ENCODE measurements at regions not wholly inside any gene's neighbourhood (a gene's known extent, or its start where the extent isn't known, plus 50 kb on each side); places are given as distances from the start of the nearest gene placed in this dataset.
A peak's percentile ranks its signal among the peaks of the same experiment; 100 is the strongest.
"Not testable (repeated sequence)": the region's sequence is repeated elsewhere in the genome, so short reads cannot be mapped to it uniquely, and the experiment has no call there.

DNA sequence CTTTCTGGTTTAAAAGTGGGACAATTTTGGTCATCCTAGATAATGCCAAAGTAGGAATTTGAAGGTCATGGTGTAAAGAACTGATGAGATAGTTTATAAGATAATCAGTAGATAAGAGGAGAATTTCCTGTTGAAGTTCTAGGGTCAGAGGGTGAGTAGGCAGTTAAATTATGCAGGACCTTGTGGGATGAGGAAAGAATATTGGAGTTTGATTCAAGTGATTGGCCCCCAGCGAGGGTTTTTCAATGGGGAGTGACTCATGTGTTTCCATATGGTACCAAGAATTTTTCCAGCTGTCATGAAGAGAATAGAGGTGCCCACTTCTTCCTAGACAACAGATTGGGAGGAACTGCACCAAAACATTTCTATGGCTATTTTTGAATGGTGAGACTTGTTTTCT, 940.2 kb upstream of the ZEB2 start:
- DNase-seq (ENCODE audit: low read depth, low spot score) = no peak

DNA sequence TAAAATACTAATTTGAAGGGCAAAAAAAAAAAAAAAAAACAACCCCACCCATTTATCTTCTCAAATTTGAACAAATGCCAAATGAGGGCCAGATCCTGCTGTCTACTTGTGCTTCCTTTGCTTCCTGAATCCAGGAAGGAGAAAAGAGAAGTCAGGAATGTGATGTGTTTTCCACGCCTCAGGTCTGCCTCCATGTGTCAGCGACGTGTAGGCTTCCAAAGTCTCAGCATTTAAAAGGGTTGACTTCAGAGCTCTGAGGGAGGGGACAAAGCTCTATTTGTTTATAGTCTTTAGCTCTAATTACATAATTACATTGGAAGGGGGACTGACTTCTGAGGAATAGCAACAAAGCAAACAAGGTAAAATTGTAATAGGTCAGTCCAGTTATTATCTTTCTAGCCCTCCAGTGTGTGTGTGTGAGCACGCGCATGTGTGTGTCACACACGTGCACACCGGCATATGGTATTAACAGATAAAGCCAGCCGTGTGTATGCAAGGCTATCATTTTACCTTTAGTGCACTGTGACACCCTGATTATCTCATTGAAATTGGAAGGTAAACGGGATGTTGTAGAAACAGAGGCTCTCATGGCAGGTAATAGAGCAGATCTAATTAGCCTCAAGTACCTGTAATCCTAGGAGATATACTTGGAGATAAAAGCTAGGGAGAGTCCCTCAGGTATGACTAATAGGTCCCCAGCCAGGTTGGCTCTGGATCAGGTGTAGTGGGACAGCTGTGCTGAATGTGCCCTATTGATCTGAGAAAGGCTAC, 911.4 kb upstream of the ZEB2 start:
- DNase-seq (ENCODE audit: low read depth, low spot score) = no peak

DNA sequence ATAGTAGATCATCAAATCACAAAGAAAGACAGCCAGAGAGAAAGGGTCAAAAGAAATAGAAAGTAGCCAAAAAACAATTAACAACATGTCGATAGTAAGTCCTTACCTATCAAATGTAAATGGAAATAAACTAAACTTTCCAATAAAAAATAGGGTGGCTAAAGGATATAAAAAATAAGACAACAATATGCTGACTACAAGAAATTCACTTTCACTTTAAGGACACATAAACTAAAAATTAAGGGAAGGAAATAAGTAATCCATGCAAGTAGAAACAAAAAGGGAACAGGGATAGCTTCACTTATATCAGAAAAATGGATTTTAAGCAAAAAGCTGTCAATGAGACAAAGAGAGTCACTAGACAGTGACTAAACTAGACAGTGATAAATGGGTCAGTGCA, 903.9 kb upstream of the ZEB2 start:
- DNase-seq (ENCODE audit: low read depth, low spot score) = no peak

DNA sequence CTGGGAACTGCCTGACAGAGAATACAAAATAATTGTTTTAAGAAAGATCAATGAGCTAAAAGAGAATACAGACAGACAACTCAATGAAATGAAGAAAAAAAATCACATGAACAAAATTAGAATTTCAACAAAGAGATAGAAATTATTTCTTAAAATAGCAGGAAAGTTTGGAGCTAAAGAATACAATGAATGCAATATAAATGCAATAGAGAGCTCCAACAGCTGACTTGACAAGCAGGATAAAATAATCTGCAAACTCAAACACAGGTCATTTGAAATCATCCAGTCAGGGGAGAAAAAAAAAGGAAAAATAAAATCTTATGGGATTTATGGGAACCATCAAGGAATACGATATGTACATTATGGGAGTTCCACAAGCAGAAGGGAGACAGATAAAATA, 902.7 kb upstream of the ZEB2 start:
- no peak for DNase-seq (ENCODE audit: low read depth, low spot score)

DNA sequence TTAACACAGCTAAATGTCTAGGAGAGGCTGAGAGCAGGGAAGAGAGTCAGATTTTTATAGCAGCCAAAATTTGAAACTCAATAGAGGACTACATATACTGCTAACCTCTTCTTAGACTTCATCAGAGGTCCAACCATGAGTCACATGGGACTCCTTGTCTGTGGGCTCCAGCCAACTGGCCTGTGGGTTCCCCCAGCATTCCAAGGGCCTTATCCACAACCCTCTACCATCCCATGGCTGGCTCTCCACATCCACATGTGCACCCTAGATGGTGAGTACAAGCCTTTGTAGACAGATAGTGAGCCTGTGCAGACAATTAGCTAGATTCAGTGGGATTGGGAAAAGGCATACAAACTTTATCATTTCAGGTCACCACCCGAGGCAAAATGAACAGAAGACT, 901.9 kb upstream of the ZEB2 start:
- no peak for DNase-seq (ENCODE audit: low read depth, low spot score)

DNA sequence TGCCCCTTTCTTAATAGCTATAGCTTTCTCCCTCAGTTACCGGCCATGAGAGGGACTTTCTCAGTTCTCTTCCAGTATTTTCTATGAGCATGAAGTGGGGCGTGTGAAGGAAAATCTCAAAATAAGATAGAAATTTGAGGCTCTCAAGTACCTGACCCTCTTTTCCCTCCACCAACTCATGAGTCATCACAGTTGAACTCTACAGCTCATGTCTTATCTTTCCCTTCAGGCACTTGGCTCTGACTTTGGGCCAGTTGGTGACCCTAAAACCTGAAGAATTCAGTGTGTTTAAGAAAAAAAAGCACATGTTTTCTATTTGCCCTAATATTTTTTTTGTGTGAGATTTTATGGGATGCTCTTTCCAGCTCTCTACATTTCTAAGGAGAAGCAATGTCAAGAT, 896.7 kb upstream of the ZEB2 start:
- DNase-seq (ENCODE audit: low read depth, low spot score) = no peak

DNA sequence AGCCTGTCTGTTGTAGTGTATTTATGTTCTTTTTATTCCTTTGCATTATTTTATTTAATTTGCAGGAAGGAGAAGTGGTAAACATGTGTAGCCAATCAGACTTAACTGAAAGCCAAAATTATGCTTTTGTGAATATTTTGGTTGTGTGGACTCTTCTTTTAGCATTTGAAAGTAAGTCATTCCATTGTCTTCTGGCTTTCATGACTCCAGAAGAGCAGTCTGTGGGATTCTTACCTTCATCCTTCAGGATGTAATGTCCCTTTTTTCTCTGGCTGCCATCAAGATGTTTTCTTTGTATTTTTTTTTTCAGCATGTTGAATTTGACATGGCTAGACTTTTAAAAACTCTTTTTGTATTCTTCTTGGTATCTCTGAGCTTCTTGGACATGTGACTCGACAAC, 895.2 kb upstream of the ZEB2 start:
- no peak for DNase-seq (ENCODE audit: low read depth, low spot score)

DNA sequence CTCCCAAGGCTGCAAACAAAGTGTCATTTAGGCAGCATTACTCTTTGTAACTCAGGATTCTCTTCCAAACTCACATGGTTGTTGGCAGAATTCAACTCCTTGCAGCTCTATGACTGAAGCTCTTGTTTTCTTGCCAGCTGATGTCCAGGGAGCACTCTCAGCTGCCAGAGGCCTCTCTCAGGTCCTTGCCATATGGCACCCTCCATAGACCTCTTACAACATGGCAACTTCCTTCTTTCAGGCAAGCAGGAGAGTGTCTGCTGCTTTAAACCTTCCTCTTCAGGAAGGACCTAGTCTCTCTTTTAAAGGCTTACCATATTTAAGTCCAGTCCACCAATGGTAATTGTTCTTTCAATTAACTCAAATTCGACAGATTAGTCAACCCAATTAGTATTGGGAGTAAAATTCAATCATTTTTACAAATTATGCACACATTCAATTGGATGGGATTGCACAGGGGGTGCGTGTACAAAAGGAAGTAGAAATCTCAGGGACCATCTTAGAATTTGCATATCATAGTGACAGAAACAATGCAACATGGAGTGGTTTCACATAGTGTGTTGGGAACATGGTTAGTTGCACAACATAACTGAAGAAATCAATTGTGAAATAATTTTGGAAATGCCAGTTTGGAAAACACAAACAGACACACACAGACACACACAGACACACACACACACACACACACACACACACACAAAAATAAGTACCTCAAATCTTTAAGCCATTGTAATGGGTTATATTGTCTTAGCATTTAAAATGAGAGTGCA, 893.5 kb upstream of the ZEB2 start:
- DNase-seq (ENCODE audit: low read depth, low spot score) = no peak

DNA sequence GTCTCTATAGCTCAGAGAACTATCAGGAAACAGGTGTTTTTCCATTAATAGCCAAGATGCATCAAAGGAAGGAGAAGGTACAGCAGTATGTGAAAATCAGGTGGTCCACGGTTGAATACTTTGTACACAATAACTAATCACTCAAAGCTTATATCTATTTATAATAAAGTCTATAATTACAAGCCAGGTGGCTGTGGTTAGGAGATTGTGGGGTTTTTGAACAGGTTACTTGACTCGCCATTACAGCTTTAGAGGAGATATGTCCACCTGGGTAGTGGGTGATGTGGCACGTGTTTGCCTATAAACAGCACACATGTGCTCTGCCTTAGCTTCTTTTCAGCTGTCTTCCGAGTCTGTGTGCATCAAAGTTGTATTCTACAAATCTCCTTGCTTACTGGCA, 892.2 kb upstream of the ZEB2 start:
- no peak for DNase-seq (ENCODE audit: low read depth, low spot score)

DNA sequence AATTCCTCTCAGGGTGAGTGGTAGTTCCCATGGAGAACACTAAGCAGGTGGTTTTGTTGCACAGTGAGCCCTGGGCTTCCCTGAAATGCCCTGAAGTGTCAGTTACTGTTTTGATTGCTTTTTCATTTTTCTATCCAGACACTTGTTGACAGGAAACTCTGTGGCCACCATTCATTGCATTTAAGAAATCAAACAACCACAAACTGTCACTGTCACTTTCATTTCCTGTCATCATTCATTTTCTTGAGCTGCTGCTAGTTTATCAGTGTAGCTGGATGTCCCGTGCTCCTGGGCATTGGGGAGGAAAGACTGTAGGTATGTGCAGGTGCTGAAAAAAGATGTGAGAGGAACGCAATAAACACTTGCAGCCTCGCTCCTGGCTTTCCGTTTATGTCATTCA, 891.6 kb upstream of the ZEB2 start:
- no peak for DNase-seq (ENCODE audit: low read depth, low spot score)

DNA sequence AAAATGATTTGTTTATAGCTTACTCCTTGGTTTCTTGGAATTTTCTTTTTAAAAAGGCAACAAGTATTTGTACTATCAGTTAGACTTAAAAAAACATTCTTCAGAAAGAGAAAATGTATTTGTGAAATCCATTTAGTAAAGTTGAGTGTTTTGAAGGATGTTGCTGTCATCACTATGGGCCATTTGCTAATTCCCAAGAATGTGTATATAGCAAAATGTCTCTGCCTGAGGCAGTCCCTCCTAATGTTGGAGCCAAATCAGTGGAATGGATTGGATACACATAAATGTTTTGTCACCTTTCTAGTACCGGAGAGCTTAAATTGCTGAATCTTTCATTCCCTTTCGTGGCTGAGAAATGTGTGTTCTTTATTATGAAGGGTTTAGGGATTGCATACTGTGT, 890.2 kb upstream of the ZEB2 start:
- DNase-seq (ENCODE audit: low read depth, low spot score) = no peak

DNA sequence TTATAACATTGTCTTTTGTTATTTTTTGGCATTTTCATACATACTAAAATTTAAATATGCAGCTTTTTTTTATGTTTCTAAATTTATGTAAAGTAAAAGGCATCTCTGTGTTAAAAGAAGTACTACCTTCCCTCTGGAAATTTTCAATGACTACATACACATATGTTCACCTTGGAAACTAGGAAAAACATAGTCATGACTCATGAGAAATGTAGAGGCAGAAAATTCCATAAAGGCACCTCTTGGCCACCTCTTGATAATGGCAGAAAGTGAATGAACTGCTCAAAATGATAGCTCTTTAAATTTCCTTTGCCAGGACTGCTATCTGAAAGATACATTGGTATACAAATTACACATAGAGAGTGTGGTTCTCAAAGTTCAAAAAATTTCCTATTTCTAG, 889.1 kb upstream of the ZEB2 start:
- no peak for DNase-seq (ENCODE audit: low read depth, low spot score)

DNA sequence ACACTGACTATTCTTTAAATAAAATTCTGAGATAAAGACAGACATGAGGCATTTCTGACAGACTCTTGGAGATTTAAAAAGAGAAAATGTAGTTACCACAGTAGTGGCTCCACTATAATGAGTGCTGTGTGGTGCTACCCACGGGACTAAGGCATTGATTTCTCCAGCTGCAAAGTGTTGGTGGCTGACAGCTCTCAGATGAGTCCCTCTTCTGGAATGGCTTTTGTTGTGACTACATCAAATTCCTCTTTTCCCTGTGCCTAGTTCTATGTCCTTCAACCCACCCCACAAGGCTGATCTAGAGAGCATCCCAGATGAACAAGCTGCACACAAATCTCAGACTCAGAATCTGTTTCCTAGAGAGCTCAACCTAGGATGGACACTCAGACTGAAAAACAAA, 884.8 kb upstream of the ZEB2 start:
- no peak for DNase-seq (ENCODE audit: low read depth, low spot score)

DNA sequence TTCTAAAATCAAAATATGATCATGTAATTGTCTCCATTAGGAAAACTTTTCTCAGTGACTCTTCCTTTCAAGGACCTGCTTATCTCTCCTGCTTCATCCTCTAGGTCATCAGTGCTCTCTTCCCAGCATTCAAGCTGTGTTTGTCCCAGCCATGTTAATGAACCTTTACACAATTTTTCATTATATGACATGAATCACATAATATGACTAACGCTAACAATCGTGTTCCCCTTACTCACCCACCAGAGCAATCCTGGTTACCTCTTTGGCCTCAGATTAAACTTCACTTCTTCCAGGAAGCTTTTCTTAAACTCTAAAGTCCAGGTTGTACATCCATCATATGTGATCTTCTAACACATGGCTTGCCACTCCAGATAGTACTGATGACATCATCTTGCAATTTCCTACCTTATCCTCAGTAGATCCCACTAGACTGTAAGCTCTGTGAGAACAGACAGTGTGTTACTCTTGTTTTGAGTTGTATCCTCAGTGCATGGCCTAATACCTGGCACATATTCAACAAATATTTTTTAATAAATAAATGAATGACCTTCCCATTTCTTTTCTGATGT, 882.9 kb upstream of the ZEB2 start:
- DNase-seq (ENCODE audit: low read depth, low spot score) = no peak

DNA sequence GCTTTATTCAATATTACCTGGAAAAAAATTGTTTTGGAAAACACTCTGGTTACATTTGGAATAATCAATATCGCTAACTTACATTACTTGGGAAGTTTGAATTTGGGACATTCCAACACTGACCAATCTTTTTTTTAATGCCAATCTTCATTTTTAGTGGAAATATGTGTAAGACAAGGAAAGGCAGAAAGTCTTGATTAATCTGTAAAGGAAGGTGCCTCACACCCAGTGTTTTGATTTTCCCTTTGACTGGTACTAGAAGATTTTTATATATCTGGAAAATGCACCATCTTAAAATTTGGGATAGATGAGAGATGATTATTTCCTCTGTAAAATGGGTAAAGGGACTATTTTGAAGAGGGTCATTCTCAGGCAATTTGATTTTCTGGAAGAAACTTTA, 879.2 kb upstream of the ZEB2 start:
- no peak for DNase-seq (ENCODE audit: low read depth, low spot score)

DNA sequence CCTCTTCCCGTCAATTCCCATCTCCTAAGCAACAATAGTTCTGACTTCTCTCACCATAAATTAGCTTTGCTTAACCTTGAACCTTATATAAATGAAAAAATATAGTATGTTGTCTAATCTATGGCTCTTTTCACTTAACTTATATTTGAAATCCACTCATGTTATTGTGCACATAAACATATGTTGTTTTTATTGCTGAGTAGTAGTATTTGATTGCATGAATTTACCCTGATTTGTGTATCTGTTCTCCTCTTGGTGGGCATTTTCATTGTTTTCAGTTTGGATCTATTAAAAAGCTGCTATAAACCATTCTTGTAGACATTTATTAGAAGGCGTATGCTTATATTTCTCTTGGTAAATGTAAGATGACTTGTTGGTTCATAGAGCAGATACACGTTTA, 874.3 kb upstream of the ZEB2 start:
- DNase-seq (ENCODE audit: low read depth, low spot score) = no peak

DNA sequence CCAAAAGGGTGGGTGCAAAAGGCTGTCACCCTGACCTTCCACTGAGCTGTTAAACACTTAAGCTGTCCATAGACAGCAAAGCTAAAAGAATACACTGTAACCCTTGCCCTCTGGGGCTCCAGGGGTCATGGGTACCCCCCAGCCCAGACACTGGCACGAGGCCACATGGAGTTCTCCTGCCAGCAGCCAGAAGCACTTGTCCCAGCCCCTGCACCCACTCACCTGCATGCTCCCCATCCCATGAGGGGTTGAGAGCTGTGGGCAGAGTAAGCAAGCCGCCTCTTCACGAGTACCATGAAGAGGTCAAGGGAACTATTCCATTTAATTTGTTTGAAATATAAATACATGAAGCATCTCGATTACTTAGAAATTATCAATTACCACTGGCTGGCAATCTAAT, 867.1 kb upstream of the ZEB2 start:
- DNase-seq (ENCODE audit: low read depth, low spot score) = no peak

DNA sequence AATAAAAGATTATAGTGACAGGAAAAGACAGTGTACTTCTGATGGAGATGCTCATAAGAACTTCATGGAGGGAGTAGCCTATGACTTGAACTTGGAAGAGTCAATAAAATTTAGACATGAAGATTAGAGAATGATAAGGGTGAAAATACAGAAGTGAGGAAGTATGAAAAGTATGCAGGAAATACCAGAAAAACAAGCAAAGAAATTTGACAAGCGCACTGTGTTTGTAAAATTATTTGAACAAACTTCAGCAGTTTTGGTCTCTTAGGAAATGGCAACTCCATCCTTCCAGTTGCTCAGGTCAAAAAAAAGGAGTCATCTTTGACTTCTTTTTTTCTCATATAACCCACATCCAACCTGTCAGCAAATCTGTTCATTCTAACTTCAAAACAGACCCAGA, 864.0 kb upstream of the ZEB2 start:
- DNase-seq (ENCODE audit: low read depth, low spot score) = no peak

DNA sequence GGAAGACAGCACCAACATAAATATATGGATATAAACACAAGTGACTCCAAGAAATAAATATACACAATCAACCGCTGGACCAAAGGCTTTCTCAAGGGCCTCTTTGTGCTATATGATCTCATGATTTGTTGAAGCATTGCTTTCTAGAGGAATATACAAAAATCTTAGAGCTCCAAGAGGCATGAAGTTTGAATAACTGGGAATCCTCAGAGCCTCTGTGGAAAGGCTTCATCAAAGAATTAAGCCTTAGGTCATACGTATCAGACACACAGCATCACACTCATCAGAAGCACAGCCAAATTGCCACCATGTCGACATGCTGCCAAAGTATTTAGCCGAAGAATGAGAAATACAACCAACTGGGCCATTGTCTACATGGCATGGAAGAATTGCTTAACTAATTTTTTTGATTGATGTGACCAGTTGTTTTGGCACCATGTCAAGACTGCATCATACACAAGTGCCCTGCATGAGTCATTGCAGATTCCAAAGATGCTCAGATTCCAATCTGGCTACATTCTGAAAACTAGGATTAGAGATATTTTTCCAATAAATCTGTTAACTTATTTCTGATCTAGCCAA, 860.6 kb upstream of the ZEB2 start:
- DNase-seq (ENCODE audit: low read depth, low spot score) = peak; percentile 26

DNA sequence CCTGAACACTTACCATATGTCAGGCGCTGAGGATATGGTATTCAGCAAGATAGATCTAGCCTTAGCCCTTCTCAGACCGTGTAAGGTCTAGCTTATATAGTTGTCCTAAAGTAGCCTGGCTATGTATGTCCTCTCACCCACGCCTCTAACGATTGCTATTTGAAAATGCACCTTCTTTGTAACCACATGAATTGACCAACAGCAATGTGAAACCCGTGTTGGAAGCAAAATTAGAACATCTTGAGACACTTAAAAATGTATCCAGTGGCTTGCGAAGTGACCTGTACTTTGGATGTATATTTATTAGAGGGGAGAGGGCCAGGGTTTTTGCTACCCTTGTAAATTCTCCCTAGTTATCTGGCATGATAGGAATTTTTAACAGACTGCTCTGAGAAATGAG, 860.0 kb upstream of the ZEB2 start:
- DNase-seq (ENCODE audit: low read depth, low spot score) = no peak

DNA sequence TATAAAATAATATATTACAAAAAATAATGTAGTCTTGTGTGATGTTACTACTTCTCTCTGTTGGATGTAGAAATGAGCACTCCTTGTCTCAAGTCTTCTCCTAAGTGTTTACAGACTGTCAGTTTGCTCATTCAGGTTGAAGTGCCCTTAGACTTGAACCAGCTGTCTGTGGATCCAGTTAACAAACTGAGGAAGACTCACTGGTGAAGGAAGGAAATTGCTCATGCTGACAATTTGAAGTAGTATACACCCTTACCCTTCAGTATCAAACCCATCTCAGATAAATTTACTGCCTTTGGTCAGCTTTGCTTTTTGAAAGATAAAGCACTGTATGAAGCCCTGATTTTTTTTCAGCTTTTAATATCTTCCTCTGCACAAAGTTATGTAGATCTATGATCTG, 854.2 kb upstream of the ZEB2 start:
- no peak for DNase-seq (ENCODE audit: low read depth, low spot score)

DNA sequence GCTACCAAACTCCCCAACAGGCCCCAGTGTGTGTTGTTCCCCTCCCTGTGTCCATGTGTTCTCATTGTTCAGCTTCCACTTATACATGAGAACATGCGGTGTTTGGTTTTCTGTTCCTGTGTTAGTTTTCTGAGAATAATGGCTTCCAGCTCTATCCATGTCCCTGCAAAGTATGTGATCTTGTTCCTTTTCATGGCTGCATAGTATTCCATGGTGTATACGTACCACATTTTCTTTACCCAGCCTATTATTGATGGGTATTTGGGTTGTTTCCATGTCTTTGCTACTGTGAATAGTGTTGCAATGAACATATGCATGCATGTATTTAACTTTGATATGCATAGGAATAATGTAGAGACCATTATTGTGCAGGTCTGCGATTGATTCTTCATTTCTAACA, 847.4 kb upstream of the ZEB2 start:
- DNase-seq (ENCODE audit: low read depth, low spot score) = not testable (repeated sequence)

DNA sequence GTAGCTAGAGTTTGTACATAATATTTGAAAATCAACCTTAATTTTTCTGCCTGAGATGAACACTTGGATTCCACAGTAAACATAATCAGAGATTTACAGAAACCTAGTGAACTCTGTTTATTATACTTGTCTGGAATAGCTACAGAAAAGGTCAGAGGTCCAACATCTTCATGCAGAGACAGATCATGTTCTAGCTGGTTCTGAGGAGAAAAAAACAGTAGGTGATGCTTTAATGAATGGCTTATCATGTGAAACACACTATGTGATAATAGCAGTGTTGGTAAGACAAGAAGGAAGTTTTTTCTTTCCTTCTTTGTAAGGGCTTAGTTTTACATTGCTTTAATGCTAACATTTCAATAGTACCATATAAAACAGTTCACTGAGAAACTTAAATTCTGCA, 846.4 kb upstream of the ZEB2 start:
- no peak for DNase-seq (ENCODE audit: low read depth, low spot score)

Data from smooth muscle cell of the brain vasculature (primary cell).